ENCODE measurements at regions not wholly inside any gene's neighbourhood (a gene's known extent, or its start where the extent isn't known, plus 50 kb on each side); places are given as distances from the start of the nearest gene placed in this dataset.
A peak's percentile ranks its signal among the peaks of the same experiment; 100 is the strongest.

- no peak for DNase-seq (ENCODE audit: low read depth in 2 of 3, low spot score in 1 of 3)
Observed at GRCh38 chrX:20527558-20528011, 260.9 kb upstream of the RPS6KA3 start.

- DNase-seq (ENCODE audit: low read depth in 2 of 3, low spot score in 1 of 3), result no peak
Observed at GRCh38 chrX:20527041-20527440, 260.3 kb upstream of the RPS6KA3 start.

GRCh38 chrX:20523626-20524312 lies 257.1 kb upstream of the RPS6KA3 start:
- no peak for DNase-seq (ENCODE audit: low read depth in 2 of 3, low spot score in 1 of 3)

- no peak for DNase-seq (ENCODE audit: low read depth in 2 of 3, low spot score in 1 of 3)
Observed at GRCh38 chrX:20522420-20522819, 255.7 kb upstream of the RPS6KA3 start.

GRCh38 chrX:20521222-20521621 lies 254.5 kb upstream of the RPS6KA3 start:
- no peak for DNase-seq (ENCODE audit: low read depth in 2 of 3, low spot score in 1 of 3)

- no peak for DNase-seq (ENCODE audit: low read depth in 2 of 3, low spot score in 1 of 3)
Observed at GRCh38 chrX:20519826-20520225, 253.1 kb upstream of the RPS6KA3 start.

- no peak for DNase-seq (ENCODE audit: low read depth in 2 of 3, low spot score in 1 of 3)
Observed at GRCh38 chrX:20519146-20519545, 252.4 kb upstream of the RPS6KA3 start.

- DNase-seq (ENCODE audit: low read depth in 2 of 3, low spot score in 1 of 3), result no peak
Observed at GRCh38 chrX:20517565-20517964, 250.9 kb upstream of the RPS6KA3 start.

- peak in 1 of 3 donors; percentile 28 for DNase-seq (ENCODE audit: low read depth in 2 of 3, low spot score in 1 of 3)
Observed at GRCh38 chrX:20515841-20516461, 249.2 kb upstream of the RPS6KA3 start.

GRCh38 chrX:20514358-20514757 lies 247.6 kb upstream of the RPS6KA3 start:
- no peak for DNase-seq (ENCODE audit: low read depth in 2 of 3, low spot score in 1 of 3)

- DNase-seq (ENCODE audit: low read depth in 2 of 3, low spot score in 1 of 3), result no peak
Observed at GRCh38 chrX:20513185-20513584, 246.5 kb upstream of the RPS6KA3 start.

GRCh38 chrX:20511792-20512191 lies 245.1 kb upstream of the RPS6KA3 start:
- DNase-seq (ENCODE audit: low read depth in 2 of 3, low spot score in 1 of 3), result no peak

- DNase-seq (ENCODE audit: low read depth in 2 of 3, low spot score in 1 of 3), result no peak
Observed at GRCh38 chrX:20507901-20508620, 241.4 kb upstream of the RPS6KA3 start.

- DNase-seq (ENCODE audit: low read depth in 2 of 3, low spot score in 1 of 3), result no peak
Observed at GRCh38 chrX:20506739-20507138, 240.0 kb upstream of the RPS6KA3 start.

- no peak for DNase-seq (ENCODE audit: low read depth in 2 of 3, low spot score in 1 of 3)
Observed at GRCh38 chrX:20500949-20501348, 234.2 kb upstream of the RPS6KA3 start.

GRCh38 chrX:20500171-20500865 lies 233.6 kb upstream of the RPS6KA3 start:
- DNase-seq (ENCODE audit: low read depth in 2 of 3, low spot score in 1 of 3), result no peak

- DNase-seq (ENCODE audit: low read depth in 2 of 3, low spot score in 1 of 3), result no peak
Observed at GRCh38 chrX:20499763-20500162, 233.1 kb upstream of the RPS6KA3 start.

- DNase-seq (ENCODE audit: low read depth in 2 of 3, low spot score in 1 of 3), result no peak
Observed at GRCh38 chrX:20498851-20499635, 232.3 kb upstream of the RPS6KA3 start.

GRCh38 chrX:20495575-20495974 lies 228.9 kb upstream of the RPS6KA3 start:
- DNase-seq (ENCODE audit: low read depth in 2 of 3, low spot score in 1 of 3), result no peak

GRCh38 chrX:20488473-20488872 lies 221.8 kb upstream of the RPS6KA3 start:
- no peak for DNase-seq (ENCODE audit: low read depth in 2 of 3, low spot score in 1 of 3)

GRCh38 chrX:20487227-20487626 lies 220.5 kb upstream of the RPS6KA3 start:
- no peak for DNase-seq (ENCODE audit: low read depth in 2 of 3, low spot score in 1 of 3)

All from stimulated activated CD4-positive, alpha-beta T cell treated with anti-CD3 and anti-CD28 coated beads, Interleukin-12 subunit alpha, Interleukin-12 subunit beta, amount 100 ng/mL, for 48 hours (primary cell).